Brain microvascular endothelial cell (primary cell): ENCODE measurements at regions not wholly inside any gene's neighbourhood (a gene's known extent, or its start where the extent isn't known, plus 50 kb on each side); places are given as distances from the start of the nearest gene placed in this dataset.
"Not testable (repeated sequence)": the region's sequence is repeated elsewhere in the genome, so short reads cannot be mapped to it uniquely, and the experiment has no call there.

Experiments used
- DNase-seq: peaks from one replicate; pipeline ENCODE4 v3.0.0-alpha.2; 2020
- H3K27ac ChIP-seq: fragments of 250-450 bp; sonication (Bioruptor Pico); 2 replicates; pipeline ENCODE4 v1.5.1; 2020; ENCODE audit warnings: mild to moderate bottlenecking, moderate library complexity
- H3K27me3 ChIP-seq: fragments of 250-450 bp; sonication (Bioruptor Pico); replicated peaks from 2 replicates; pipeline ENCODE4 v1.5.1; 2020; ENCODE audit warnings: mild to moderate bottlenecking
- H3K36me3 ChIP-seq: fragments of 250-450 bp; sonication (Bioruptor Pico); replicated peaks from 2 replicates; pipeline ENCODE4 v1.5.1; 2020; ENCODE audit warnings: mild to moderate bottlenecking
- H3K4me3 ChIP-seq: 2 replicates; pipeline ENCODE4 v1.5.1; 2011; ENCODE audit warnings: low read depth, mild to moderate bottlenecking, control low read depth, low read length, moderate library complexity
- CTCF ChIP-seq: IDR thresholded peaks from 2 replicates; pipeline ENCODE4 v1.5.1; 2011; ENCODE audit warnings: low read depth, mild to moderate bottlenecking, moderate library complexity, low read length, control low read depth, inconsistent platforms; ENCODE audit errors: missing control alignments
- in situ Hi-C: cut with HindIII; loops from 2 replicates; pipeline ENCODE4 v1.10.0; 2017; ENCODE audit warnings: low sequenced_read_pairs, low pct_ligation_motif_present

- Histone ChIP-seq H3K36me3 (no peaks in the 10 kb centered on the region), H3K4me3 (no peak overlapping the region), H3K27me3 (peaks cover 2% of the 10 kb centered on the region), H3K27ac (no peak overlapping the region)
- no peak for TF ChIP-seq CTCF
- in situ Hi-C loops = loop anchor here (25.0 kb wide), 1 partner anchor 188 kb away; no protein-coding TSS in a partner anchor
- no peak for DNase-seq
Observed at GRCh38 chr11:13150487-13150886, 127.1 kb upstream of the BMAL1 start.

- Histone ChIP-seq H3K27ac (no peak overlapping the region), H3K36me3 (no peaks in the 10 kb centered on the region), H3K27me3 (peaks cover 2% of the 10 kb centered on the region), H3K4me3 (no peak overlapping the region)
- in situ Hi-C loops = loop anchor here (25.0 kb wide), 1 partner anchor 190 kb away; no protein-coding TSS in a partner anchor
- TF ChIP-seq CTCF = no peak
- no peak for DNase-seq
Observed at GRCh38 chr11:13152264-13152663, 125.3 kb upstream of the BMAL1 start.

GRCh38 chr11:13152736-13153541, 124.7 kb upstream of the BMAL1 start:
- in situ Hi-C loops = loop anchor here (25.0 kb wide), 1 partner anchor 191 kb away; no protein-coding TSS in a partner anchor
- H3K27ac ChIP-seq = no peak overlapping the region
- DNase-seq = peak; percentile 12

GRCh38 chr11:13154374-13154773, 123.2 kb upstream of the BMAL1 start:
- H3K4me3 ChIP-seq, H3K36me3 ChIP-seq, DNase-seq, H3K27me3 ChIP-seq, H3K27ac ChIP-seq: not testable (repeated sequence)
- in situ Hi-C loops = loop anchor here (25.0 kb wide), 1 partner anchor 192 kb away; no protein-coding TSS in a partner anchor

More at GRCh38 chr11:13152736-13153541, 124.7 kb upstream of the BMAL1 start:
- peak; percentile 55 for TF ChIP-seq CTCF
- H3K36me3 ChIP-seq = no peaks in the 10 kb centered on the region
- peaks cover 2% of the 10 kb centered on the region for H3K27me3 ChIP-seq
- H3K4me3 ChIP-seq = no peak overlapping the region

- TF ChIP-seq CTCF = no peak
- in situ Hi-C loops = loop anchor here (25.0 kb wide), 1 partner anchor 198 kb away; no protein-coding TSS in a partner anchor
- no peak for DNase-seq
- Histone ChIP-seq H3K36me3 (no peaks in the 10 kb centered on the region), H3K27ac (no peak overlapping the region), H3K4me3 (no peak overlapping the region), H3K27me3 (peaks cover 12% of the 10 kb centered on the region)
Observed at GRCh38 chr11:13160346-13160745, 117.2 kb upstream of the BMAL1 start.

- in situ Hi-C loops = loop anchor here (25.0 kb wide), 1 partner anchor 199 kb away; no protein-coding TSS in a partner anchor
- Histone ChIP-seq H3K27me3 (peaks cover 12% of the 10 kb centered on the region), H3K36me3 (no peaks in the 10 kb centered on the region), H3K27ac (no peak overlapping the region), H3K4me3 (no peak overlapping the region)
- no peak for TF ChIP-seq CTCF
- no peak for DNase-seq
Observed at GRCh38 chr11:13160806-13161205, 116.8 kb upstream of the BMAL1 start.
